Motor neuron (in vitro differentiated cells): ENCODE measurements at regions not wholly inside any gene's neighbourhood (a gene's known extent, or its start where the extent isn't known, plus 50 kb on each side); places are given as distances from the start of the nearest gene placed in this dataset.
"Not testable (repeated sequence)": the region's sequence is repeated elsewhere in the genome, so short reads cannot be mapped to it uniquely, and the experiment has no call there.

Experiments
- ATAC-seq, 8 experiments: fragments of 200-7000 bp; cut with Tn5 transposase; replicated peaks in 6 of 8; 2 replicates each; pipeline ENCODE4 v1.8.0; 2021; ENCODE audit warnings: mild to moderate bottlenecking in 8 of 8, moderate library complexity in 8 of 8
- H3K27ac ChIP-seq, 2 donors: fragments of 250-450 bp; sonication (Bioruptor Pico); 2 replicates each; pipeline ENCODE4 v1.9.0; 2021; ENCODE audit warnings: antibody characterized with exemption in 2 of 2, mild to moderate bottlenecking in 2 of 2, moderate library complexity in 1 of 2
- H3K4me1 ChIP-seq, 2 donors: fragments of 250-450 bp; sonication (Bioruptor Pico); replicated peaks in 1 of 2; 2 replicates each; pipeline ENCODE4 v1.6.1; 2021; ENCODE audit warnings: antibody characterized with exemption in 2 of 2, mild to moderate bottlenecking in 2 of 2, moderate library complexity in 1 of 2
- H3K4me3 ChIP-seq, 5 donors: fragments of 250-450 bp; sonication (Bioruptor Pico); 2 replicates each; pipeline ENCODE4 v1.9.0; 2021; ENCODE audit warnings: antibody characterized with exemption in 5 of 5, mild to moderate bottlenecking in 5 of 5, moderate library complexity in 4 of 5
- WGBS, 10 experiments: fragments of 450-650 bp; shearing (Covaris generic); methylation state at CpG; one replicate each; pipeline ENCODE4 v1.0.0; 2022; 5-methylcytosine and 5-hydroxymethylcytosine counted together
- in situ Hi-C, 9 experiments: fragments of 400-800 bp; cut with MboI; loops; one replicate each; pipeline ENCODE4 v1.15.0; 2021; ENCODE audit warnings: low sequenced_read_pairs in 9 of 9, low pct_unique_long_range_greater_than_20kb in 2 of 9; ENCODE audit not compliant: unreplicated experiment in 9 of 9

DNA sequence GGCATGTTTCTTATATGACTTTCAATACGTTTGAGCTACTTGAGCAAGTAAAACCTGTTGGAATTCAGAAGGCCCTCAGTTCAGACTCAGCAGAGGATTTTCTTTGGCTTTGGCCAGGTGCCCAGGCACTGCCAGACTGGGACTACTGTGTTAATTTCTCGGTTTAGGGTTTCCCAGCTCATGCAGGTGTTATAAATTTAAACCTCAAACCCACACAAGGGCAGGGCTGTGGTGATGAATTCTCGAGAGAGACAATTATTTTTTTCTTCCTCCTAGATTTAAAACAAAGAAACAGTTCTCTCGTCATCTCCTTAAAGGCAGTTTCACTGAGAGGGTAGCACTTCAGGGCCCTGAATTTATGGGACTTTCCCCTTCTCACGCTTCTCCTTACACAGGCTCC lies 406.0 kb upstream of the PIK3R1 start:
- Histone ChIP-seq H3K4me3 (no peak overlapping the region), H3K27ac (no peak overlapping the region), H3K4me1 (peaks cover 7 to 24% of the 10 kb centered on the region in 2 donors)
- WGBS, 10 experiments = 41 to 100% (median 83%) methylated on average over 1 to 5 of the region's 5 CpGs
- in situ Hi-C loops = no loop called here
- ATAC-seq = no peak

DNA sequence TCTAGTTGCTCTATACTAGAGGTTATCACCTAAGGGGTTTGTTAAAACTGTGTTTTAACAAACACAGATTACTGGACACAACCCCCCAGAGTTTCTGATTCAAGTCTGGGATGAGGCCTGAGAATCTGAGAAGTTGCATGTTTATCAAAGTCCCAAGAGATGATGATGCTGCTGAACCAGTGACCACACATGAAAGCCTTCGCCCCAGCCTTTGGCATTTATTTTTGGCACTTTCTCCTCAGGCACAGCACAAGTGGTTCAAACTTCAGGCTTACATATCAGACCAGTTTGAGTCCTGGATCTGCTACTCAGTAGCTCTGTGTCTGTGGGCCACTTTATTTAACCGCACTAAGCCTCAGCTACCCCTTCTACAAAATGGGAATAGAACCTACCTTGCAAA lies 407.2 kb upstream of the PIK3R1 start:
- Histone ChIP-seq H3K4me3 (no peak overlapping the region), H3K27ac (no peak overlapping the region), H3K4me1 (peaks cover 7 to 24% of the 10 kb centered on the region in 2 donors)
- no peak for ATAC-seq
- in situ Hi-C loops = no loop called here
- 57 to 100% (median 100%) methylated on average over 1 to 2 of the region's 2 CpGs; no CpG with 5 or more reads in 1 of the 10 experiments for WGBS, 10 experiments

DNA sequence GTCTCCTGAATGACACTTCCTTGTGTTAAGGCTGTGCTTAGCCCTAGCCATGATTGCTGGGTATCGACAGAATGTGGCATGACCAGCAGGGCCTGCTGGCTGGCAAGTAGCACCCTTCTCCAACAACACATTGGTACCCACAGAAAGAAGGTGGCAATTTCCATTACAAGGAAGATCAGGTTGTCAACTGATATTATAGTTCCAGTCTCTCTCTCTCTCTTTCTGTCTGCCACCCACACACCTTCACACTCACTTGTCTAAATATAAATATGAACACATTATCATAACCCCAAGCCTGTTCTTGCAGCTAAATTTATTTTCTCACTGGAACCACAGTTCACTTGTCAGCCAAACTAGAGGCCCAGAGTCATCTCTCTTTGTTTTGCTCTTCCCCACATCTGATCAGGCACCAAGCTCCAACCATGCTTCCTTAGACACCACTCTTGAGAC lies 408.1 kb upstream of the PIK3R1 start:
- peak in 2 of 8 experiments; percentile 16 to 58 for ATAC-seq
- WGBS, 10 experiments = 50 to 100% (median 90%) methylated on average over 1 of the region's 1 CpG; no CpG with 5 or more reads in 6 of the 10 experiments
- Histone ChIP-seq H3K4me1 (peaks cover 7 to 24% of the 10 kb centered on the region in 2 donors), H3K27ac (peak overlapping the region in 1 of 2 donors; percentile 25), H3K4me3 (no peak overlapping the region)
- in situ Hi-C loops = no loop called here

GRCh38 chr5:67806654-67807438 lies 408.7 kb upstream of the PIK3R1 start:
- peak in 5 of 8 experiments; percentile 33 to 86 (median 71) for ATAC-seq
- peaks cover 7 to 24% of the 10 kb centered on the region in 2 donors for H3K4me1 ChIP-seq
- peak overlapping the region in 1 of 2 donors; percentile 56 for H3K27ac ChIP-seq
- in situ Hi-C loops = no loop called here
- WGBS, 10 experiments = 77 to 100% (median 94%) methylated on average over 2 to 5 of the region's 5 CpGs; no CpG with 5 or more reads in 3 of the 10 experiments
- H3K4me3 ChIP-seq = no peak overlapping the region

- H3K4me3 ChIP-seq = no peak overlapping the region
- H3K27ac ChIP-seq = peak overlapping the region in 1 of 2 donors; percentile 56
- peaks cover 7 to 24% of the 10 kb centered on the region in 2 donors for H3K4me1 ChIP-seq
- in situ Hi-C loops = no loop called here
- peak in 5 of 8 experiments; percentile 45 to 92 (median 74) for ATAC-seq
- WGBS, 10 experiments = 35 to 90% (median 63%) methylated on average over 2 to 4 of the region's 4 CpGs; no CpG with 5 or more reads in 5 of the 10 experiments
Measured at GRCh38 chr5:67805666-67806348, 409.7 kb upstream of the PIK3R1 start.

DNA sequence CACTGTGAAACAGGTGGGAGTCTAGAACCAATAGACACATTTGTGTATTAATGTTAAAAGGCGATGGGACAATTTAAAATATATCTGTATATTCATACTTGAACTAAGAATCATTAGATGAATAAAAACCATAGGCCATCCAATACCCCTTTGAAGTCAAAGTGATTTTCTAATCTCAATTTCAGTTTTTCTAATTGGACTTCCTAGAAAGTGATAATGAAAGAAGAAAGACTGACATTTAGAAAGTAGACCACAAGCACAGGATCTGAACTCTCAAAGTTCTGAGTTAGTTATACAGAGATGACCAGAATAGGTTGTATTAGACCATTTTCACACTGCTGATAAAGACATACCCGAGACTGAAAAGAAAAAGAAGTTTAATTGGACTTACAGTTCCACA lies 412.8 kb upstream of the PIK3R1 start:
- ATAC-seq = no peak
- 56 to 100% (median 92%) methylated on average over 1 to 2 of the region's 2 CpGs for WGBS, 10 experiments
- in situ Hi-C loops = no loop called here
- H3K27ac ChIP-seq = no peak overlapping the region
- no peak overlapping the region for H3K4me3 ChIP-seq
- H3K4me1 ChIP-seq = peaks cover 7 to 22% of the 10 kb centered on the region in 2 donors

- H3K4me3 ChIP-seq = no peak overlapping the region
- H3K27ac ChIP-seq = no peak overlapping the region
- WGBS, 10 experiments = 13 to 100% (median 93%) methylated on average over 1 to 5 of the region's 5 CpGs; no CpG with 5 or more reads in 1 of the 10 experiments
- in situ Hi-C loops = no loop called here
- ATAC-seq = no peak
- no peaks in the 10 kb centered on the region for H3K4me1 ChIP-seq
Measured at GRCh38 chr5:67799732-67800234, 415.8 kb upstream of the PIK3R1 start.

GRCh38 chr5:67798470-67798869 lies 417.1 kb upstream of the PIK3R1 start:
- H3K4me1 ChIP-seq, H3K4me3 ChIP-seq, ATAC-seq, in situ Hi-C loops, H3K27ac ChIP-seq: not testable (repeated sequence)
- 22 to 100% (median 90%) methylated on average over 1 to 5 of the region's 5 CpGs for WGBS, 10 experiments

GRCh38 chr5:67795781-67796477 lies 419.6 kb upstream of the PIK3R1 start:
- in situ Hi-C loops = no loop called here
- Histone ChIP-seq H3K4me1 (peaks cover 2 to 6% of the 10 kb centered on the region in 2 donors), H3K27ac (no peak overlapping the region), H3K4me3 (no peak overlapping the region)
- peak in 2 of 8 experiments; percentile 87 to 88 for ATAC-seq
- WGBS, 10 experiments = 46 to 100% (median 90%) methylated on average over 1 to 5 of the region's 5 CpGs; no CpG with 5 or more reads in 1 of the 10 experiments

DNA sequence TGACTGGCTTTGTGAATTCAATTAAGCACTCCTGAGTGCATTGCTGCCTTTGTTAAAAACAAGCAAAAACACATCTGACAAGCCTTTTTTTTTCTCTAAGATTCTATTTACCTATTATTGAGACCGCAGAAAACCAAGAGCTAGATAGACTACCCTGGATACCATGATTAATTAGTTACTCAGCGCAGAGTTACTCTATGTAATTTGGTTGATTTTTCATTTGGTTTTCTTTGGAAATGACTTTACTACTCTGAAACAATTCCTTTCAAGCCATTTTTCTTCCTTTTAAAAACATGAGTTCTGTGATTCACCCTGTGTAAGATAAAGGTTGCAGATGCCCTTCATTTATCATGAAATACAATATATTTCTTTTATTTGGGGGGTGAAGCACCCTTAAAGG lies 421.6 kb upstream of the PIK3R1 start:
- peak in 3 of 8 experiments; percentile 15 to 48 (median 19) for ATAC-seq
- in situ Hi-C loops = no loop called here

DNA sequence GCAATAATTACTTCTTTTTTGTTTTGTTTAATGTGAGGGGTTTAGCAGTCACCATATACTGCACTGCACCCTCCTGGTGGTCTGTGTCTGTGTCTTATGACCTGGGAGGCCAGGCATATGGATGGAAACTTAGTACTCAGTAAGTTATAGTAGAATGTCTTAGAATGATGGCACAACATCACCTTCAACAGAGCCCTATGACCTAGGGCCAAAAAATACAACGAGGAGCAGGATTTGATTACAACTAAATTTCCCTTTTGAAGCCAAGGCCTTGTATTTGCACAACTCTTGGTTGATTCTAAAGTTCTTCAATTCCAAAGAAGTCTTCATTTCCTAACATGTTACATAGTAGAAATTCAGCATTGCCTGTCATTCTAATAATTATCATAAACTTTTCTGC lies 422.1 kb upstream of the PIK3R1 start:
- Histone ChIP-seq H3K27ac (no peak overlapping the region), H3K4me1 (peaks cover 2 to 6% of the 10 kb centered on the region in 2 donors), H3K4me3 (no peak overlapping the region)
- WGBS, 10 experiments = 0 to 100% (median 49%) methylated on average over 1 of the region's 1 CpG; no CpG with 5 or more reads in 2 of the 10 experiments
- in situ Hi-C loops = no loop called here
- no peak for ATAC-seq

More for the DNA sequence above, 421.6 kb upstream of the PIK3R1 start:
- WGBS, 10 experiments = 11 to 100% (median 49%) methylated on average over 1 to 2 of the region's 2 CpGs
- no peak overlapping the region for H3K27ac ChIP-seq
- peaks cover 2 to 6% of the 10 kb centered on the region in 2 donors for H3K4me1 ChIP-seq
- H3K4me3 ChIP-seq = no peak overlapping the region

DNA sequence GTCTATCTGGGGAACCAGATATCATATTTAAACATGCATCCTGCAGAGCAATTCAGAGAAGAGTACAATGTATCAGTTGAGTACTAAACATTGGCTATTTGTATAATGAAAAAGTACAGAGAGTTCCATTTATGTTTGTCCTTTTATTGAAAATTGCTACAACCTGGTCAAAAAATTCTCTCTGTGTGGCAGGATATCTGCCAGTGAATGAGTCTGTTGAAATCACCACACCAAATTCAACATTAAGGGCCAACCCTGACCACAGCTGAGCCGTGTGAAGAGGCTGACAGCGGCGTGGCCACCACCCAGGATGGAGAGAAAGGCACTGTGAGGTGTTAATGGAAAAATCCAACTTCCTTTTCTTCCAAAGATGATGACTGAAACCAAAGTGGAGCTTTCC lies 422.7 kb upstream of the PIK3R1 start:
- H3K27ac ChIP-seq = no peak overlapping the region
- 14 to 90% (median 74%) methylated on average over 1 to 3 of the region's 3 CpGs; no CpG with 5 or more reads in 3 of the 10 experiments for WGBS, 10 experiments
- H3K4me1 ChIP-seq = peaks cover 2 to 6% of the 10 kb centered on the region in 2 donors
- in situ Hi-C loops = no loop called here
- H3K4me3 ChIP-seq = no peak overlapping the region
- no peak for ATAC-seq
